Hepatocyte (in vitro differentiated cells): ENCODE measurements at regions not wholly inside any gene's neighbourhood (a gene's known extent, or its start where the extent isn't known, plus 50 kb on each side); places are given as distances from the start of the nearest gene placed in this dataset.

ENCODE experiments used
- DNase-seq: peaks from one replicate; pipeline ENCODE4 v3.0.0-alpha.2; 2016; ENCODE audit warnings: low spot score
- H2AFZ ChIP-seq: fragments of 200-600 bp; sonication (generic); 2 replicates; pipeline ENCODE4 v1.6.0; 2016; ENCODE audit warnings: antibody characterized with exemption, mild to moderate bottlenecking
- H3K27ac ChIP-seq: fragments of 200-600 bp; sonication (generic); 2 replicates; pipeline ENCODE4 v1.5.1; 2016; ENCODE audit warnings: mild to moderate bottlenecking
- H3K27me3 ChIP-seq: fragments of 200-600 bp; sonication (generic); 2 replicates; pipeline ENCODE4 v1.6.1; 2016
- H3K36me3 ChIP-seq: fragments of 200-600 bp; sonication (generic); replicated peaks from 2 replicates; pipeline ENCODE4 v1.5.1; 2016; ENCODE audit warnings: low read depth; ENCODE audit not compliant: insufficient read depth
- H3K4me1 ChIP-seq: fragments of 200-600 bp; sonication (generic); 2 replicates; pipeline ENCODE4 v1.5.1; 2016; ENCODE audit warnings: mild to moderate bottlenecking, moderate library complexity; ENCODE audit not compliant: insufficient read depth
- H3K4me2 ChIP-seq: fragments of 200-600 bp; sonication (generic); 2 replicates; pipeline ENCODE4 v1.6.0; 2016
- H3K4me3 ChIP-seq: fragments of 200-600 bp; sonication (generic); 2 replicates; pipeline ENCODE4 v1.5.1; 2016; ENCODE audit warnings: mild to moderate bottlenecking
- H3K79me2 ChIP-seq: fragments of 200-600 bp; sonication (generic); 2 replicates; pipeline ENCODE4 v1.6.0; 2017; ENCODE audit warnings: mild to moderate bottlenecking
- H3K9me2 ChIP-seq: fragments of 200-600 bp; sonication (generic); replicated peaks from 2 replicates; pipeline ENCODE4 v1.6.0; 2017; ENCODE audit warnings: mild to moderate bottlenecking; ENCODE audit not compliant: insufficient read depth
- H3K9me3 ChIP-seq: fragments of 200-600 bp; sonication (generic); 2 replicates; pipeline ENCODE4 v1.5.1; 2016; ENCODE audit warnings: low read depth, mild to moderate bottlenecking
- H4K20me1 ChIP-seq: fragments of 200-600 bp; sonication (generic); 2 replicates; pipeline ENCODE4 v1.6.0; 2016; ENCODE audit warnings: mild to moderate bottlenecking; ENCODE audit not compliant: insufficient read depth, poor library complexity, severe bottlenecking
- CTCF ChIP-seq: fragments of 200-600 bp; sonication (generic); IDR thresholded peaks from 2 replicates; pipeline ENCODE4 v1.5.1; 2016; ENCODE audit warnings: antibody characterized with exemption, mild to moderate bottlenecking; ENCODE audit not compliant: poor library complexity
- EZH2 ChIP-seq: fragments of 200-600 bp; sonication (generic); IDR thresholded peaks from 2 replicates; pipeline ENCODE4 v1.6.1; 2016; ENCODE audit warnings: antibody characterized with exemption, mild to moderate bottlenecking, borderline replicate concordance
- EZH2phosphoT487 ChIP-seq: fragments of 200-600 bp; sonication (generic); IDR thresholded peaks from one replicate; pipeline ENCODE4 v1.6.1; 2018; ENCODE audit warnings: antibody characterized with exemption, mild to moderate bottlenecking, low read depth, moderate library complexity; ENCODE audit not compliant: unreplicated experiment, severe bottlenecking
- WGBS: methylation state at CpG from one replicate; pipeline ENCODE4 v1.1.6; 2016; ENCODE audit warnings: low lambda C conversion rate; ENCODE audit errors: missing lambda C conversion rate; 5-methylcytosine and 5-hydroxymethylcytosine counted together

- no peak overlapping the region for H3K4me2 ChIP-seq
- H3K9me2 ChIP-seq, result no peaks in the 10 kb centered on the region
- 68% methylated on average over 1 of the region's 1 CpG for WGBS
Observed at GRCh38 chr7:86504229-86504628, 139.5 kb upstream of the GRM3 start.

GRCh38 chr7:86499986-86500385 lies 143.7 kb upstream of the GRM3 start:
- DNase-seq, result no peak
- no peaks in the 10 kb centered on the region for H3K9me3 ChIP-seq
- TF ChIP-seq EZH2 (no peak), EZH2phosphoT487 (no peak), CTCF (no peak)
- H2AFZ ChIP-seq, result no peak overlapping the region
- H3K4me3 ChIP-seq, result no peak overlapping the region
- WGBS, result 88% methylated on average over 1 of the region's 1 CpG
- no peaks in the 10 kb centered on the region for H3K4me1 ChIP-seq
- H3K27ac ChIP-seq, result no peak overlapping the region
- no peaks in the 10 kb centered on the region for H4K20me1 ChIP-seq
- no peaks in the 10 kb centered on the region for H3K36me3 ChIP-seq
- no peaks in the 10 kb centered on the region for H3K9me2 ChIP-seq
- H3K4me2 ChIP-seq, result no peak overlapping the region
- no peaks in the 10 kb centered on the region for H3K27me3 ChIP-seq
- H3K79me2 ChIP-seq, result no peaks in the 10 kb centered on the region

More at GRCh38 chr7:86504229-86504628, 139.5 kb upstream of the GRM3 start:
- H4K20me1 ChIP-seq, result no peaks in the 10 kb centered on the region
- H3K4me1 ChIP-seq, result no peaks in the 10 kb centered on the region
- no peak for DNase-seq
- no peaks in the 10 kb centered on the region for H3K36me3 ChIP-seq
- H3K27me3 ChIP-seq, result no peaks in the 10 kb centered on the region
- H3K9me3 ChIP-seq, result no peaks in the 10 kb centered on the region
- TF ChIP-seq EZH2 (no peak), CTCF (no peak), EZH2phosphoT487 (no peak)
- H3K4me3 ChIP-seq, result no peak overlapping the region
- H2AFZ ChIP-seq, result no peak overlapping the region
- no peak overlapping the region for H3K27ac ChIP-seq
- H3K79me2 ChIP-seq, result no peaks in the 10 kb centered on the region

GRCh38 chr7:86485827-86486226 lies 157.9 kb upstream of the GRM3 start:
- no peaks in the 10 kb centered on the region for H3K9me2 ChIP-seq
- WGBS, result 69% methylated on average over 3 of the region's 3 CpGs
- H3K4me1 ChIP-seq, result no peaks in the 10 kb centered on the region
- TF ChIP-seq CTCF (no peak), EZH2phosphoT487 (no peak), EZH2 (no peak)
- no peak for DNase-seq
- H3K4me2 ChIP-seq, result no peak overlapping the region
- no peaks in the 10 kb centered on the region for H4K20me1 ChIP-seq
- no peaks in the 10 kb centered on the region for H3K27me3 ChIP-seq
- H3K4me3 ChIP-seq, result no peak overlapping the region
- no peak overlapping the region for H3K27ac ChIP-seq
- no peak overlapping the region for H2AFZ ChIP-seq
- H3K79me2 ChIP-seq, result no peaks in the 10 kb centered on the region
- H3K9me3 ChIP-seq, result no peaks in the 10 kb centered on the region
- no peaks in the 10 kb centered on the region for H3K36me3 ChIP-seq

GRCh38 chr7:86479144-86479543 lies 164.6 kb upstream of the GRM3 start:
- Histone ChIP-seq H3K27ac (no peak overlapping the region), H3K4me3 (no peak overlapping the region), H3K9me3 (no peaks in the 10 kb centered on the region), H2AFZ (no peak overlapping the region), H3K4me1 (no peaks in the 10 kb centered on the region), H3K4me2 (no peak overlapping the region), H4K20me1 (no peaks in the 10 kb centered on the region), H3K79me2 (no peaks in the 10 kb centered on the region), H3K36me3 (no peaks in the 10 kb centered on the region), H3K27me3 (no peaks in the 10 kb centered on the region), H3K9me2 (no peaks in the 10 kb centered on the region)
- no peak for DNase-seq
- TF ChIP-seq CTCF (no peak), EZH2phosphoT487 (no peak), EZH2 (no peak)
- WGBS, result 85% methylated on average over 2 of the region's 2 CpGs
